22Rv1 (cell line): ENCODE measurements at regions not wholly inside any gene's neighbourhood (a gene's known extent, or its start where the extent isn't known, plus 50 kb on each side); places are given as distances from the start of the nearest gene placed in this dataset.

Experiments
- ZFX ChIP-seq: fragments of 450-650 bp; IDR thresholded peaks from 2 replicates; pipeline ENCODE4 v1.6.1; 2017; ENCODE audit warnings: antibody characterized with exemption, borderline replicate concordance
- TF ChIP-seq, protein P1 (sequence below): fragments of 450-650 bp; IDR thresholded peaks from 2 replicates; pipeline ENCODE4 v1.5.1; 2017; ENCODE audit warnings: mild to moderate bottlenecking

DNA sequence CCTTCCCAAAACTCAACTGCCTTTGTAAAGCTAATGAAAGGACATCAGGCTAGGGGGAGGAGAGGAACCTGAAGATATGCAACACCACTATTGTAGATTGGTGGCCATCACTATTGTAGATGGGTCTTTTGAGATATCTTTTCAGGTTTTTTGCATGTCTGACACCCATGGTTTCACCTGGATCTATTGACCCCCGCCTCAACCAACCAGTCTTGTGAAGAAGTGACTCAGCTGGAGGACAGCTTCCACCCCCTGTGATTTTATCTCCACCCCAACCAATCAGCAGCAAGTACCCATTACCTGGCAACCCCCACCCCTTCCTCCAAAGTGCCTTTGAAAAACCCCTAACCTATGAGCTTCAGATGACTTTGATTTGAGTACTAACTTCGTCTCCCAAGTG is 382.6 kb upstream of the GOT2 start:
- TF ChIP-seq, protein P1, sequence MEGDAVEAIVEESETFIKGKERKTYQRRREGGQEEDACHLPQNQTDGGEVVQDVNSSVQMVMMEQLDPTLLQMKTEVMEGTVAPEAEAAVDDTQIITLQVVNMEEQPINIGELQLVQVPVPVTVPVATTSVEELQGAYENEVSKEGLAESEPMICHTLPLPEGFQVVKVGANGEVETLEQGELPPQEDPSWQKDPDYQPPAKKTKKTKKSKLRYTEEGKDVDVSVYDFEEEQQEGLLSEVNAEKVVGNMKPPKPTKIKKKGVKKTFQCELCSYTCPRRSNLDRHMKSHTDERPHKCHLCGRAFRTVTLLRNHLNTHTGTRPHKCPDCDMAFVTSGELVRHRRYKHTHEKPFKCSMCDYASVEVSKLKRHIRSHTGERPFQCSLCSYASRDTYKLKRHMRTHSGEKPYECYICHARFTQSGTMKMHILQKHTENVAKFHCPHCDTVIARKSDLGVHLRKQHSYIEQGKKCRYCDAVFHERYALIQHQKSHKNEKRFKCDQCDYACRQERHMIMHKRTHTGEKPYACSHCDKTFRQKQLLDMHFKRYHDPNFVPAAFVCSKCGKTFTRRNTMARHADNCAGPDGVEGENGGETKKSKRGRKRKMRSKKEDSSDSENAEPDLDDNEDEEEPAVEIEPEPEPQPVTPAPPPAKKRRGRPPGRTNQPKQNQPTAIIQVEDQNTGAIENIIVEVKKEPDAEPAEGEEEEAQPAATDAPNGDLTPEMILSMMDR, result no peak
- TF ChIP-seq ZFX, result no peak
